Uterus (tissue), 2 donors: ENCODE measurements at regions not wholly inside any gene's neighbourhood (a gene's known extent, or its start where the extent isn't known, plus 50 kb on each side); places are given as distances from the start of the nearest gene placed in this dataset.

Source experiments
- CTCF ChIP-seq, 4 experiments: fragments of 200-600 bp in 2 of 4; fragments of 450-650 bp in 2 of 4; sonication (generic) in 2 of 4; IDR thresholded peaks; one replicate each; pipeline ENCODE4 v1.5.1; 2016 to 2019; ENCODE audit warnings: antibody characterized with exemption in 4 of 4, mild to moderate bottlenecking in 2 of 4, moderate library complexity in 1 of 4
- POLR2A ChIP-seq, 2 donors: fragments of 450-650 bp; IDR thresholded peaks; one replicate each; pipeline ENCODE4 v1.6.1; 2016; ENCODE audit warnings: antibody characterized with exemption in 2 of 2, mild to moderate bottlenecking in 1 of 2, moderate library complexity in 1 of 2

DNA sequence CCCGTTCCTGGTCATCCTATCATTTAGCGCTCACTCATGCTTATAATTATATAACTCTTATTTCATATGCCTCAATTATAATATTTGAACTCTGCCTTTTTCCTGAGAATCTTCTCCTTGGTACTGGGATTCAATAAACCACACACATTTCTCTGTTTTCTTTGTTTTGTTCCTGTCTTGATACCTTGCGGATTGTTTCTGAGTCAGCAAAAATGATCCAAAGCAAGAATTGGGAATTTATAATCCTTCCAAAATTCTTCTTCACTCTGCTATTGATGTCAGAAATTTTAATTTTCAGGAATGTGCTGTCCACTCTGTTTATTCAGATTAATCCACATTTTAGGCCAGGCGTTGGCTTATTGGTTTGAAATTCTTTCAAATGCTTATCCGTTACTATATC lies 886.0 kb downstream of the SUCLG1 start:
- no peak for TF ChIP-seq POLR2A (IDR thresholded peaks at IDR 0.05)
- no peak for TF ChIP-seq CTCF (IDR thresholded peaks at IDR 0.05)
